ENCODE measurements at regions not wholly inside any gene's neighbourhood (a gene's known extent, or its start where the extent isn't known, plus 50 kb on each side); places are given as distances from the start of the nearest gene placed in this dataset.

DNA sequence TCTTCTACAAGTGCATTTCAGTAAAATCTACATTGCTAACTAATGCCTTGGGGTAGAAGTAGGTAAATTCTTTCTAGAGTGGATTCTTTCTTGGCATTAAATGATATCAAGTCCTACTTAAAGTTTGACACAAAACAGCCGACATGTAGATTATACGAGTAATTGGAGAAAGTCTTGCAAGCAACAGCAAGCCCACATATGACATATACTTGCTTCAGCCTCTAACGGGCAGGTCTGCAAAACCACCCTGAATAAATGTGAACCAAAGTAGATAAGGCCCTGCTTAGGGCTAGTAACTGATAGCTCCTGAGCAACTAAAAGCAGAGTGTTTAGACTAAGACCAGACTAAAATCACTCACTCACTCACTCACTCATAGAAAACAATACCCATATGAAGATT, 203.2 kb downstream of the LTN1 start:
- no peak for DNase-seq (ENCODE audit: low spot score)

DNA sequence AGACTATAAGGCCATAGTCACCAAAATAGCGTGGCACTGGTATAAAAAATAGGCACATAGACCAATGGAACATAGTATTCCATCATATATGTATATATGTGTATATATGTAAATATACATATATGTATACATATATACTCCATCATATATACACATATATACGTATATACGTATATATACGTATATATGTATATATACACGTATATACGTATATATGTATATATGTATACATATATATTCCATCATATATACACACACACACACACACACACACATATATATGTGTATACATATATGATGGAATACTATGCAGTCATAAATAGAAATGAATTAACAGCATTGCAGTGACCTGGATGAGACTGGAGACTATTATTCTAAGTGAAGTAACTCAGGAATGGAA, 204.6 kb downstream of the LTN1 start:
- no peak for DNase-seq (ENCODE audit: low spot score)

DNA sequence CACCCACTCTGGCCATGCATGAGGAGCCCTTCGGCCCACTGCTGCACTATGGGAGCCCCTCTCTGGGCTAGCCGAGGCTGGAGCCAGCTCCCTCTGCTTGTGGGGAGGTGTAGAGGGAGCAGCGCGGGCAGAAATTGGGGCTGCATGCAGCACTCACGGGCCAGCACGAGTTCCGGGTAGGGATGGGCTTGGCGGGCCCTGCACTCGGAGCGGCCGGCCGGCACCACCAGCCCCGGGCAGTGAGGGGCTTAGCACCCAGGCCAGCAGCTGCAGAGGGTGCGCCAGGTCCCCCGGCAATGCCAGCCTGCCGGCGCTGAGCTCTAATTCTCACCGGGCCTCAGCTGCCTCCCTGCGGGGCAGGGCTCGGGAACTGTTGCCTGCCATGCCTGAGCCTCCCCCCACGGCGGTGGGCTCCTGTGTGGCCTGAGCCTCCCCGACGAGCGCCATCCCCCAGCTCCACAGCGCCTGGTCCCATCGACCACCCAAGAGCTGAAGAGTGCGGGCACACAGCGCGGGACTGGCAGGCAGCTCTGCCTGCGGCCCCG, 209.0 kb downstream of the LTN1 start:
- DNase-seq (ENCODE audit: low spot score), result no peak

DNA sequence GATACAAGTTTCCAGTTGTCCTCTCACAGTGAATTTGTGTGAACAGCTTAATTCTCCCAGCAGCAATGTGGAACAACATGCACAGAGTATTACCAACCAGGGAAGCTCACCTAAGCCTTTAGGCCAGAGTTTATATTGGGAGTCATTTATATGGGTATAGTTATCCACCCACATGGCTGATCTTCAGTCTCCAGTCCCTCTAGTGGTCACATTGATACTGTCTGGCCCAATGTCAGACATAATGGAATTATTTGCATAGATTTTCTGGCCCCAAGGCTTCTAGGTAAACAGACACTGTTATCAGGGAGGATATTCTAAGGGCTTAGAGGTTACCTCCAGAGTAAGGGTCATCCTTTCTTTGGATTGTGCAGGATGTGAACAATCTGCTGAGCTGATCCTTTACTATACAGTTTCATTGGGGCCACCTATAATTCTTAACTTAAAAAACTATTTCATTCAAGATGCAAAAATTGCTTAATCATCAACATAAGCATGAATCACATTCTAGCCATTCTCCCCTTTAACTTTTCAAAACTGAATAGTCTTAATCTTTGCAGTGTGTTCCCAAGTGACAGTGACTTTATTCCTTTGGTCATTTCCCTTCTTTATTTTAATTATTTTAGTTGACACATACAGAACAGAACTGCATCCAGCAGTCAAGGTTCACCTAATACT, 210.9 kb downstream of the LTN1 start:
- DNase-seq (ENCODE audit: low spot score), result no peak

DNA sequence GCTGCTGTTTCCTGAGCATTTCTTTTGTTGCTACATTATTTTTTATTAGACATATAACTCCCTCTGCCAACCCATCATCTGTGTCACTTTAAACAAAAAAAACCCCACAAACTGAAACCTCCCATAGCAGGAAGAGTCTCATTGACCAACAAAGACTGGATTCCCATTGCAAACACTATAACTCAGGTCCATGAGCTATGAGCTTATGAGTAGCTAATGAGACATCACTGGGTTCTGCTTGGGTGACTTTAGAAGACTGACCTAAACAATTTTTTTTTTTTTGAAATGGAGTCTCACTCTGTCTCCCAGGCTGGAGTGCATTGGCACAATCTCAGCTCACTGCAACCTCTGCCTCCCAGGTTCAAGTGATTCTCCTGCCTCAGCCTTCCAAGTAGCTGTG, 212.8 kb downstream of the LTN1 start:
- no peak for DNase-seq (ENCODE audit: low spot score)

DNA sequence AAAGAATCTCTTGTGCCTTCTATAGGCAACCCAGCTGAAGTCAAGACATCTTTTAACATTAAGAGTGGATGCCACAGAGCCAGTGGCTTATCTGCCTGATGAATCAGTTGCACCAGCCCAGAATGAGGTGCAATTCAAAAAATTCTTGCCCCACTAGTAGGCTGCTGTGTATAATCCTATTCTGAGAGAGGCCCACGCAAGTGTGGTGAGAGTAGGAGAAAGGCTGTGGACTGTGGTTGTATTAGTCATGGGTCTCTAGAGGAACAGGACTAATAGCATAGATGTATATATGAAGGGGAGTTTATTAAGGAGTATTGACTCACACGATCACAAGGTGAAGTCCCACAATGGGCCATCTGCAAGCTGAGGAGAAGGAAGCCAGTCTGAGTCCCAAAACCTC, 216.4 kb downstream of the LTN1 start:
- no peak for DNase-seq (ENCODE audit: low spot score)

DNA sequence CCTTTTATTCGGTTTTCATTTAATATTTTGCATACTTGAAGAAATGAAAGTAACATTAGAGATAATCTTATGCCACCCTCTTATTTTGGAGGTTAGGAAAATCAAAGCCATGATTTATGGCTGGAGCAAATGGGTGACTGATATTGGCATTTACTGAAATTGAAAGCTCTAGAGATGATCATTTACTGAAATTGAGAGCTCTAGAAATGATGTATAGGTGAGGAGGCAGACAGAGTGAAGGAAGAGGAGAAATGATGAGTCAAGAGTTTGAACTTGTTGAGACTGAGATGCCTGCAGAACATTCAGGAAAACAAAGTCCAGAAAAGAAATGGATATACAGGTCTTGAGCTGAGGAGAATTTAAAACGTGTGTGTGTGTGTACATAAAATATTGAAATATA, 217.6 kb downstream of the LTN1 start:
- DNase-seq (ENCODE audit: low spot score), result no peak

DNA sequence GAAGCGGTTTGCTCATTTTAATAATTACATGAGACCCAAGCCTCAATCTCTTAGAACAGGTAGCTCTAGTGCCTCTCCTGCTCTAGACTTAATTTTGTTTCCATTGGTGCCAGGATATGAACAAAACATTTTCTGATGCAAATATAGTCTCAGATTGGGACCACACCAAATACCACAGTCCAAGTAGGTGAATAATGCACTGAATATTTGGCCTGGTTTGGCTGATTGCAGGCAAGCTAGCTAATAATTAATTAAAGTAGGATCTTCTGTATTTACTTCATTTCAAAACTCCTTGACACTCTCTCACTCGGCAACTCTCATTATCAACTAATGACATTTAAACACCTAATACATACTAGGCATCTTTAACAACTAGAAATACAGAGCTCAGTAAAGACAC, 219.6 kb downstream of the LTN1 start:
- no peak for DNase-seq (ENCODE audit: low spot score)

DNA sequence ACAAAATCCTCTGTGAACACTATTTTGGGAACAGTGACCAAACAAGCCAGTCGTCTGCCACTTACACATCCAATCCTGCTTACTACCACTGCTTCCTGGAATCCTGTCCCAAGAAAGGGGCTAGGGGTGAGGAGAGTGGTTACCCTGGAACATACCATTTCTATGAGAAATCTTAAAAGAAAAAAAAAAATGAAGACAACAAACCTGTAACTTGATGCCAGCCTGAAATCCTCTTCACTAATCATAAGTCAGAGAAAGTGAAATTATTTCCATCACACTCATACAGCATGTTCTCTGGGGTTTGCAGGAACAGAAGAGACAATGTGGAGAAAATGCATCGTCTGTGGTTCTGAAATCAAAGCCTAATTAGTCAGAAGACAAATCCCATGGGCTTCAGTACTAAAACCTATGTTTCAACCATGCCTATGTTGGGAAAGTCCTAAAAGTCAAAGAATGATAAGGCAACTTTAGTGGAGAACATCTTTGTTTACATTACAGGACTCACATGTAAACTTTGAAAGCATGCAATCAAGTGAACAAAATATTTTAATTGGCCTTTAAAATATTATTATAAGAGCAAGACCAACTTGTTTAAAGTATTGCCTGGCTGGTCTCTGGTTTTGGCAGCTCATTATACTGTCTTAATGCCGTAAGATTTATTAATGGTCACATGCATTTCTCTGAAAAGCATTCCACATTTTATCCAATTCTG, 220.7 kb downstream of the LTN1 start:
- no peak for DNase-seq (ENCODE audit: low spot score)

DNA sequence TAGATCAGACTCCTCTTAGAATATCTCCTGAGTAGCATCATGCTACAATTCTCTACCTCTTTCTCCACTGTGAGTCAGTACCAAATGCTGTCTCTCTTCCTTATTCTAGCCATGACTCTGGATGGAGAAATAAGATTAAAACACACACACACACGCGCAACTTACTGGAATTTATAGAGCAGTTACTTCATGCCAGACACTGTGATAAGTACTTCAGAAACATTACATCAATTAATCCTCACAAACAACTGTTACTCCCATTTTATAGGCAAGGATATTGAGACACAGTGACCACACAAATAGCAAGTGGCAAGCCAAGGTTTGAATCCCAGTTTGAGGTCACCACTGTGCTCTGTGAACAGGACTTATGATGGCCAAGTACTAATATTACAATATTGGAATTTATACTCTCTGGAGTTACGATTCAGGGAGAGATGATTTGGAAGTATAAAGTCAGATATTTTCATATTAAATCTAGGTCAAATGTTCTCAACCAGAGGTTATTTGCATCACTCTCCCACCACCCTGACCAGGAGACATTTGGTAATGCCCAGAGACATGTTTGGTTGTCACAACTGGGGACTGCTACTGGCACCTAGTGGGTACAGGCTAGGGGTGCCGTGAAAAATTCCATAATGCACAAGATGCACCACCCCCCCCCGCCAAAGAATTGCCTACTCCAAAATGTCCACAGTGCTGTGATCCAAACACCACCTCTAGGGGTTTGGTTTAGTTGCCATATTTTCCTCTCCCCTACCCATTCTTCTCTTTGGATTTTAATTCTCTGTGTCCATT, 221.6 kb downstream of the LTN1 start:
- no peak for DNase-seq (ENCODE audit: low spot score)

DNA sequence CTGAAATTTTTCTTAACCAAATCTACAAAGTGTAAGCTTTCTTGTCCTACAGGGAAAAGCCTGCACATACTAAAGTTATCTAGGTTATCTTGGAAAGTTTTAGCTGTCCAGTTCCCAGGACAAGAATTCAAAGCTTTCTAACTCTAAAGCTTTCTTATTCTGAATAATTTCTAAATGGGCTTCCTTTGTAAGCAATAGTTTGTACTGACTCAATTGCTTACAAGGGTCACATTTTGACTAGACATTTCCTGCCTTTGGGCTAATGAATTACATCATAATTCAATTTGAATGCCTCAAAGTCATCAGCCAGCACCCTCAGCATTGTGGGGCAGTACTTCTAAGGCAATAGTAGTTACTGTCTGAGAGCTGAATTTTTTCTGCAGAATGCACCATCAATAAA, 223.0 kb downstream of the LTN1 start:
- no peak for DNase-seq (ENCODE audit: low spot score)

DNA sequence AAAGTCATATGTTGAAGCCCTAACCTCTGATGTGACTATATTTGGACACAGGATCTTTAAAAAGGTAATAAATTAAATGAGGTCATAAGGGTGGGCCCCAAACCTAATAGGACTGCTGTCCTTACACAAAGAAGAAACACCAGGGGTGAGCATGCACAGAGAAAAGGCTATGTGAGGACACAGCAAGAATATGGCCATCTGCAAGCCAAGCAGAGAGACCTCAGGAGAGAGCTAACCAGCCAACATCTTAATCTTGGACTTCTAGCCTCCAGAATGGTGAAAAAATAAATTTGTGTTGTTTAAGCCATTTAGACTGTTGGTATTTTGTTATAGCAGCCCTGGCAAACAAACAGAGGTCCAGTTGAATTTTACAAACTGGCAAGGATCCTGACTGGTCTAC, 223.9 kb downstream of the LTN1 start:
- no peak for DNase-seq (ENCODE audit: low spot score)

DNA sequence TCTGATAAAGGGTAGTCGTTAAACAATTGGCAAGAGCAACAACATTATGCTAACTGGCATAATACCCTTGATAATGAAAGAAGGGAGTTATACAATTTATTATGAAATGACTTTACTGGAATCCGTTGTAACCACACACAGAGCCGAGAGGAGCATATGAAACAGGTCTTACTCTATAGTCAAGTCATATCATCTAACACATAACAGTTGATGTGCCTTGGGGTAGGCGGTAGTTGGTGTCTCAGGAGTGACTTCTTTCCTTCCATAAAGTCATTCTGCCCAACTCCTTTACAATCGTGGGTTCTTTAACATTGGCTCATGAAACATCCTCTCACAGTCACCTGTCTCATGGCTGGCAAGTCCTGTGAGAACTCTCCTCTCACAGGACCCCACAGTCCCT, 225.2 kb downstream of the LTN1 start:
- no peak for DNase-seq (ENCODE audit: low spot score)

DNA sequence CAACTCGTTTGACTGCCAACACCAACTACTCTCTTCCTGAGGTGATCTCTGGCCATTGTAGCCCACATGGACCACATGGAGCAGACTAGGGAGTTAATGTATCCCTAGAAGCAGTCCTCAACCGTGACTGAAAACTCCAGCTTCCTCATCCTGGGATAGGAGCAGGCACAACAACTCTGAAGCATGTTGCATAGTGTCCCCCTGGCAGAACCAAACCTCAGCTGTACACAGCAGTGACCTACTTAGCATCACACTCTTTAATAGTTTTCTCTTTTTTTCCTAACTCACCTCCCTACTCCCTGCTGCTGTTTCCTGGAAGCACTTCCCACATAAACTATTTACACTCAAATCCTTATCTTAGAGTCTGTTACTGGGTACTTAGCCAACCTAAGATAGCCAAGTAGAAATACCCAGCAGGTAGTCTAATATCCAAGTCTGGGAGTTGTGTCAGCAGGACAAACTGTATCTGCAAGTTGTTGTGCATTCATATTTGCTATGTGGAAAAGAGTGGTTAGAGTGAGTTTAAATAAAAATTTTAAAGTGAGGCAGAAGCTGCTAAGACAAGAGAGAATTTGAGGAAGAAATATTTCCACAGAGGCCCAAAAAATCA, 228.8 kb downstream of the LTN1 start:
- DNase-seq (ENCODE audit: low spot score), result no peak

DNA sequence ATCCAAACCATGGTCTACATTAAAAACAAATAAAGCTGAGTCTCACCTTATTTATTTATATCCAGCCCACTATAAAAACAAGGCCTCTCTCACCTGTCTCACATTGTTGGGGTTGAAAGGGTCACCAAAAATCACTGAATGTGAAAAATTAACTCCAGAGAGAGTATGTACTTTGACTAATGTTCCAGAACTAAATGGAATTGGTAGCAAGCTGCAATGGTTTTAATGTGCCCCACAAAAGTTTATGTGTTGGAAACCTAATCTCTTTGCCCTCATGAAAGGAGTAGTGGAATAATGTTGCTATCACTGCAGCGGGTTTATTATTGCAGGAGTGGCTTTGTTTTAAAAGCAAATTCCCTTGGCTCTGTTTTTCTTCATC, 230.3 kb downstream of the LTN1 start:
- DNase-seq (ENCODE audit: low spot score), result no peak

DNA sequence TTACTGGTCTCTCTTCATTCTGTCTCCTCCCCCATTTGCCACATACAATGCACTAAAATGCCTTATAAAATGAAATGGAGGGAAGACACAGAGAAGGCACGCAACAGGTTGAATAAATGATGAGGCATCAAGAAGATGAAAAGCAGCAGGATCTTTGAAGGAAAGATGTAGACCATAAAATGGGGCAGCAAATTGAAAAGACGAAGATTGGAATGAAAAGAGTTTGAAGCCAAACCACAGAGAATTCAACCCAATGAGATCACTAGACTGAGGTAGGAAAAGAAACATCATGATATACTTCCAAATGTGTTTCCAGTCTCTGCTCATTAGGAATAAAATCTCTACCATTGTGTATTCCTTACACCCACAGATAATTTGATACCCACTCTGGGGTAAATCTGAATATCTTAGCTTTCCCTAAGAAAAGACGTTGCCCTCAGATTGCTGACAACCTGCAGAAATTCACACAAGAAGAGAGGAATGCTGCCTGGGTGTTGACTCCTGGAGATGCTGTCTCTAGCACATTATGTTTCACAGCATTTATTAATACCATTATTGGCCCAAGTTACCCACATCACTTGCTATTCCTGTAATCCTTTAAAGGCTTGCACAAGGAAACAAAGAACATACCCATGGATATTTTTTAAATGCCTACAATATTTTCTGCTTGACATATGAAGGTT, 230.9 kb downstream of the LTN1 start:
- DNase-seq (ENCODE audit: low spot score), result no peak

DNA sequence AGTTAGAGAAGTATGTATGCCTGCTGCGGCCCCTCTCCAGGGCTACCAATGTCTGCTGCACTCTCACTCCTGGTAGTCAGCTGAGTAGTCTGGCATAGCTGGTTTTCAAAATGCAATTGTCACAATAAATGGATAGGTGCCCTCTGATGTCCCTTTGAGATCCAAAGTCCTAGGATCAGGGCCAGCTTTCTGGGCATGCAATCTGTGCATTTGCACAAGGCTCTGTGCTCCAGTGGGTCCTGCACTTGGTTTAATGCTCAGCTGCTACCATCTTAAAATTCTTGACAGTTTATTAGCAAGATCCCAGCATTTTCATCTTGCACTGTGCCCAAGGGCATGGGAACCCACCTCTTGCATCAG, 233.8 kb downstream of the LTN1 start:
- DNase-seq (ENCODE audit: low spot score), result peak; percentile 40

DNA sequence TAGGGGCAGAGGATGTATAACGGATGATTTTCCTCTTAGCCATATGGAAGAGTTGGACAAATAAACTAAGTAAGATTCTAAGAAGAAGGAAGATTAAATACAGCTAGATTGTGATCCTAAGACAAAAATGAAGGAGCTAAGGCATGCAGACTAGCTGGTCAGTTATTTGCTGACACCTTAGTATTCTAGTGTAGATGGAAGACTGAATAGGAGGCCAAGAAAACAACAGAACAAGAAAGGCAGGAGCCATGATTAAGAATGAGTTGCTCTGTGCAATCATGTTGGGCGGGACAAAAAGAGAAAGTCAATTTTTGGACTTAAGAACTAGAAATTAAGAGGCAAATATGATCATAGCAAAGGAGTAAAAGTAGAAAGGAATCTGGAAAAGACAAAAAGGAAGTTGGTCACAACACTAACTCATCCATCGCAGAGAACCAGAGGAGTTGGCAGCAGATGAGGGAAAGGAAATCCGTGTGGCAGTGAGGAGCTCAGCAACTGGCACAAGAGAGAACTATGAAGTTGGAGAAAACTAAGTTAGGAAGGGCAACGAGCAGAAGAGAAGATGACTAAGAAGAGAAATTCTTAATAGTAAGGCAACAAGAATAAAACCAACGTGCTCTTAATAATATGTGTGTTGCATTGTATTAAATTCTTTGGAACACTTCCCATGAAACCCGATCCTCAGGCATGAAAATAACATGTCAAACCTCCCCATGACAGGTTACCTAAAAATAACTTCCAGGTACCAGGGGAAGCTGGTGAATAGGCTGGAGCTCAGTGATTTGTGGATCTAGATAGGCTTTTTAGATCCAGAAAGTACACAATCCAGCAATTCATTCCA, 234.4 kb downstream of the LTN1 start:
- DNase-seq (ENCODE audit: low spot score), result no peak

DNA sequence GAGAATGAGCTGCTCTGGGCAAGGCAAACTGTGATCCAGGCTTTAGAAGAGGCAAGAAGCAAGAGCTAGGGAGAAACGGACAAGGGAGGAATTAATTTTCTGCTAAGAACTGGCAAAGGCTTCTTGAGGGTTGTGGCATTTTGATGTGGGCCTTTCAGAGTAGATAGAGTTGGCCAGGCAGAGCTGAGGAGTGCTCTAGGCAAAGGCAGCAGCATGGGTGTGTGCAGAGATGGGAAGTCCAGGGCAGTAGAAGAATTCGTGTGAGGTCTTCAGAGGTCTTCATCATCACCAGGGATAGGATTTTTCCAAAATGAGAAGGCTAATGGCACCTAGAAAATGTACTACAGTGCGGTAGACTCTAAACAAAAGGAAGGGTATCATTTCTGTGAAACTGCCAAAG, 237.8 kb downstream of the LTN1 start:
- no peak for DNase-seq (ENCODE audit: low spot score)

DNA sequence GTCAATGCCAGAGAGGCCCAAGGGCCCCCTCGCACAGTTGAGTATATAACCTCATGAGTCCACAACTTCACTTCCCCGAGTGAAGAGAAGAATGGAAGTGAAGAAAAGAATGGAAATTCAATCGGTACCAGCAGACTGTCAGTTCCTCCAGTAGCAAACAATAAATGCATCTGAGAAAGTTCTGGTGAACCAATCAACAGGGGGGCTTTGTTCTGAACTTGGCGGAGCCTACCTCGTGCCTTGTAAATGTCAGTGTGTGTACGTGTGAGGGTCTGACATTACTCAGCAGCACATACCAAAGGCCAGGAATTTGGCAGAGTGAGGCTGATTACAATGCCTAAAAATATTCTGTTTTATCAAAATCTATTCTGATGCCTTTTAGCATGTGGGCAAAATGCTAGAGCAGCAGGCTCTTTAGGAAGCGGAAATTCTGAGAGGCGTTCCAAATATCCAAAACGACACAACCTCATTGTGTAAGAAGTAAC, 238.5 kb downstream of the LTN1 start:
- DNase-seq (ENCODE audit: low spot score), result no peak

DNA sequence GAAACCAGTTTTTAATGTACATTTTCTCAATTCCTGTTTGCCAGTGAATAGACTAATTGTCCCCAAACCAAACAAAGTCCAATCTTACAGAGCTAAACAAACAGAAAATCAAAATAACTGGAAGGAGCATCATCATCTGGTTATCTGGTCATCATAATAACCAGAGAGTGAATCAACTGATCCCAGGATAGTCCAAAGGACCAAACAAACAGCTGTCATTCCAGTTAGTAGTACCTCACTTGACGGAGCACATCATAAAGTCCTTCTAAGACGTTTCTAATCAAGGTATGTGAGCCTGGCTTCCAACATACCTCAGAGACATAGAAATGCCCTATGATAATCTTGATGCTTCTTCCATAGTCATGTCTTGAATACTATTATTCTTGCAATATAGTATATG, 240.5 kb downstream of the LTN1 start:
- no peak for DNase-seq (ENCODE audit: low spot score)

All from cerebellar cortex (tissue), 1 donor.